IMR-90 (cell line): ENCODE measurements at regions not wholly inside any gene's neighbourhood (a gene's known extent, or its start where the extent isn't known, plus 50 kb on each side); places are given as distances from the start of the nearest gene placed in this dataset.
"Not testable (repeated sequence)": the region's sequence is repeated elsewhere in the genome, so short reads cannot be mapped to it uniquely, and the experiment has no call there.

ENCODE experiments used
- BHLHE40 ChIP-seq: fragments of 150-350 bp; IDR thresholded peaks from 2 replicates; pipeline ENCODE4 v1.6.1; 2016; ENCODE audit warnings: mild to moderate bottlenecking, low read depth, low read length
- CEBPB ChIP-seq: IDR thresholded peaks from 2 replicates; pipeline ENCODE4 v1.6.1; 2012; ENCODE audit warnings: low read depth, low read length, improper control_type of control experiment
- CTCF ChIP-seq: conservative IDR thresholded peaks from 2 replicates; pipeline ENCODE4 v1.5.1; 2012; ENCODE audit warnings: mild to moderate bottlenecking, low read depth, low read length, improper control_type of control experiment
- ELK1 ChIP-seq: fragments of 150-350 bp; IDR thresholded peaks from 2 replicates; pipeline ENCODE4 v1.6.1; 2016; ENCODE audit warnings: low read depth, mild to moderate bottlenecking, low read length, moderate library complexity, borderline replicate concordance
- FOS ChIP-seq: fragments of 150-350 bp; IDR thresholded peaks from 2 replicates; pipeline ENCODE4 v1.6.1; 2016; ENCODE audit warnings: low read depth, low read length
- MAFK ChIP-seq: IDR thresholded peaks from 2 replicates; pipeline ENCODE4 v1.6.1; 2012; ENCODE audit warnings: low read depth, low read length, improper control_type of control experiment
- MXI1 ChIP-seq: IDR thresholded peaks from 2 replicates; pipeline ENCODE4 v1.6.1; 2012; ENCODE audit warnings: low read depth, mild to moderate bottlenecking, low read length, moderate library complexity, borderline replicate concordance
- POLR2A ChIP-seq: IDR thresholded peaks from 2 replicates; pipeline ENCODE4 v1.6.1; 2012; ENCODE audit warnings: mild to moderate bottlenecking, low read depth, low read length
- RAD21 ChIP-seq: IDR thresholded peaks from 2 replicates; pipeline ENCODE4 v1.6.1; 2012; ENCODE audit warnings: low read length, improper control_type of control experiment
- RFX5 ChIP-seq: IDR thresholded peaks from 2 replicates; pipeline ENCODE4 v1.8.0; 2012; ENCODE audit warnings: low read depth, mild to moderate bottlenecking, low read length, moderate library complexity
- SMC3 ChIP-seq: fragments of 150-350 bp; IDR thresholded peaks from 2 replicates; pipeline ENCODE4 v1.6.1; 2016; ENCODE audit warnings: low read depth, mild to moderate bottlenecking, antibody characterized with exemption, low read length, moderate library complexity
- USF2 ChIP-seq: fragments of 150-350 bp; IDR thresholded peaks from 2 replicates; pipeline ENCODE4 v1.6.1; 2017; ENCODE audit warnings: mild to moderate bottlenecking, antibody characterized with exemption, low read length, low read depth

GRCh38 chr2:87446313-87446696 is 301.6 kb upstream of the PLGLB2 start:
- TF ChIP-seq CTCF, RAD21, SMC3, FOS, RFX5, POLR2A, CEBPB, MAFK, USF2, ELK1, BHLHE40, MXI1: not testable (repeated sequence)
